ENCODE measurements at regions not wholly inside any gene's neighbourhood (a gene's known extent, or its start where the extent isn't known, plus 50 kb on each side); places are given as distances from the start of the nearest gene placed in this dataset.

DNA sequence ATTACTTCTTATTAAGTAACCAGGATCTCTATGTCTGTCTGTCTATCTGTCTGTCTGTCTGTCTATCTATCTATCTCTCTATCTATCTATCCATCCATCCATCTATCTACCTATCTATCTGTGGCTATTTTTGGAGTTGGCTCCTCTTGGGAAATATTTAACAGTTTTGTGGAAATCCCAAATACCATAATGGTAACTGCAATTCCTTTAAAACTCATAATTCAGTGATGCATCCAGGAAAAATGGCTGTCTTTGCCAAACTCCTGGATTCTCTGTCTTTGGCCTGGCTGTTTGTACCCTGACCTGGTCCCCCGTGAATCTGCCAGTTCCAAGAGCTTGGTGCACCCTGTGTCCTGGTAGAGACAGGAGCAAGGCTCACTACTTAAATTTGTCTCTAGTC is 197.0 kb downstream of the PCSK1 start:
- SMC1A ChIA-PET (ENCODE audit: uncharacterized antibody, unreplicated experiment): interaction anchor here (1.0 to 1.5 kb wide), 2 partner anchors 19 to 55 kb away, joined by 3 to 4 read pairs; no protein-coding TSS in a partner anchor
- WGBS (ENCODE audit: insufficient coverage, insufficient replicate concordance, low lambda C conversion rate, missing lambda C conversion rate): 94% methylated on average over 1 of the region's 1 CpG
- no TSS peak for BruUV-seq (replicated peaks)

More for the DNA sequence above, 197.0 kb downstream of the PCSK1 start:
- Histone ChIP-seq H3K9ac (ENCODE audit: control insufficient read depth, insufficient read depth, low read length) (no peak overlapping the region), H2AFZ (ENCODE audit: control insufficient read depth, low read depth, low read length) (no peak overlapping the region), H3K79me2 (ENCODE audit: control insufficient read depth, insufficient read depth, low read length) (no peaks in the 10 kb centered on the region), H3K36me3 (ENCODE audit: control insufficient read depth in 2 of 2, insufficient read depth in 2 of 2, low read length in 1 of 2) (no peaks in the 10 kb centered on the region), H4K20me1 (ENCODE audit: control insufficient read depth, insufficient read depth) (no peaks in the 10 kb centered on the region), H3K4me3 (no peak overlapping the region), H3K9me3 (replicated peaks; ENCODE audit: control insufficient read depth, insufficient read depth, low read length) (no peaks in the 10 kb centered on the region; the same call in 2 of the 3 replicates), H3K27ac (ENCODE audit: control insufficient read depth, insufficient read depth) (no peak overlapping the region), H3K27me3 (replicated peaks in 1 of 2; ENCODE audit: control insufficient read depth in 2 of 2, insufficient read depth in 2 of 2, low read length in 1 of 2) (no peaks in the 10 kb centered on the region), H3K4me1 (ENCODE audit: control insufficient read depth, insufficient read depth, low read length) (no peaks in the 10 kb centered on the region), H3K4me2 (ENCODE audit: control insufficient read depth, insufficient read depth) (no peak overlapping the region)
- FAIRE-seq (no peak), ATAC-seq (no peak), DNase-seq (ENCODE audit: low read depth, low spot score) (no peak)
- TF ChIP-seq REST (IDR thresholded peaks at IDR 0.05; ENCODE audit: low read depth, low read length): no peak
- no peak for TF ChIP-seq SP1 (IDR thresholded peaks at IDR 0.05; ENCODE audit: low read depth, low read length)
- TF ChIP-seq, protein P1, sequence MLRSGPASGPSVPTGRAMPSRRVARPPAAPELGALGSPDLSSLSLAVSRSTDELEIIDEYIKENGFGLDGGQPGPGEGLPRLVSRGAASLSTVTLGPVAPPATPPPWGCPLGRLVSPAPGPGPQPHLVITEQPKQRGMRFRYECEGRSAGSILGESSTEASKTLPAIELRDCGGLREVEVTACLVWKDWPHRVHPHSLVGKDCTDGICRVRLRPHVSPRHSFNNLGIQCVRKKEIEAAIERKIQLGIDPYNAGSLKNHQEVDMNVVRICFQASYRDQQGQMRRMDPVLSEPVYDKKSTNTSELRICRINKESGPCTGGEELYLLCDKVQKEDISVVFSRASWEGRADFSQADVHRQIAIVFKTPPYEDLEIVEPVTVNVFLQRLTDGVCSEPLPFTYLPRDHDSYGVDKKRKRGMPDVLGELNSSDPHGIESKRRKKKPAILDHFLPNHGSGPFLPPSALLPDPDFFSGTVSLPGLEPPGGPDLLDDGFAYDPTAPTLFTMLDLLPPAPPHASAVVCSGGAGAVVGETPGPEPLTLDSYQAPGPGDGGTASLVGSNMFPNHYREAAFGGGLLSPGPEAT (IDR thresholded peaks at IDR 0.05; ENCODE audit: low read depth): no peak
- TF ChIP-seq FOXK2 (IDR thresholded peaks at IDR 0.05): no peak
- in situ Hi-C loops (cut with MboI): no loop called here
- POLR2A ChIA-PET: no interaction called here
- intact Hi-C loops (cut with micrococcal nuclease; ENCODE audit: unreplicated experiment): no loop called here
- RAD21 ChIA-PET (ENCODE audit: unreplicated experiment): no interaction called here
- CTCF ChIA-PET: interaction anchor here (1.4 kb wide), 1 partner anchor 13 kb away, joined by 3 read pairs; no protein-coding TSS in a partner anchor
